PC-9 (cell line): ENCODE measurements at regions not wholly inside any gene's neighbourhood (a gene's known extent, or its start where the extent isn't known, plus 50 kb on each side); places are given as distances from the start of the nearest gene placed in this dataset.

Source experiments
- BruUV-seq: library from RNA; stranded (reverse); fragments of 400-500 nt; replicated peaks from 2 replicates; lab custom pipeline; 2021; lab: Mats Ljungman, UMichigan
- CTCF ChIA-PET: fragments of 300-600 bp; sonication (Branson Sonifier 250); formaldehyde crosslinking; loops from one replicate; lab custom pipeline; 2022; ENCODE audit warnings: antibody characterized with exemption; lab: Charles Lee
- POLR2A ChIA-PET: fragments of 300-600 bp; sonication (Branson Sonifier 250); formaldehyde crosslinking; loops from one replicate; lab custom pipeline; 2022; ENCODE audit warnings: antibody characterized with exemption; ENCODE audit not compliant: unreplicated experiment; lab: Charles Lee
- DNase-seq, 2 experiments: peaks; one replicate each; pipeline versions ENCODE4 v3.0.0 to v3.0.0-alpha.2; 2015 to 2022; ENCODE audit warnings: mixed read lengths in 1 of 2
- H2AFZ ChIP-seq: fragments of 200-600 bp; sonication (generic); 2 replicates; pipeline ENCODE4 v1.8.1; 2017; ENCODE audit warnings: antibody characterized with exemption
- H3F3A ChIP-seq: fragments of 200-600 bp; sonication (generic); 2 replicates; pipeline ENCODE4 v1.8.1; 2017; ENCODE audit warnings: antibody characterized with exemption, mild to moderate bottlenecking, low read depth; ENCODE audit not compliant: insufficient read depth
- H3K27ac ChIP-seq: fragments of 200-600 bp; sonication (generic); 2 replicates; pipeline ENCODE4 v1.6.1; 2016; ENCODE audit warnings: mixed run types
- H3K27me3 ChIP-seq: fragments of 200-600 bp; sonication (generic); 2 replicates; pipeline ENCODE4 v1.6.1; 2016; ENCODE audit warnings: low read depth, mixed run types; ENCODE audit not compliant: insufficient read depth
- H3K36me3 ChIP-seq: fragments of 200-600 bp; sonication (generic); 2 replicates; pipeline ENCODE4 v1.6.1; 2016; ENCODE audit warnings: low read depth, mixed run types
- H3K4me1 ChIP-seq: fragments of 200-600 bp; sonication (generic); replicated peaks from 2 replicates; pipeline ENCODE4 v1.6.1; 2016; ENCODE audit warnings: mixed run types; ENCODE audit not compliant: insufficient read depth
- H3K4me2 ChIP-seq: fragments of 200-600 bp; sonication (generic); 2 replicates; pipeline ENCODE4 v1.6.1; 2017; ENCODE audit warnings: mixed run types
- H3K4me3 ChIP-seq: fragments of 200-600 bp; sonication (generic); 2 replicates; pipeline ENCODE4 v1.6.1; 2016; ENCODE audit warnings: mixed run types
- H3K79me2 ChIP-seq: fragments of 200-600 bp; sonication (generic); 2 replicates; pipeline ENCODE4 v1.6.1; 2017; ENCODE audit warnings: low read depth, mixed run types
- H3K9me2 ChIP-seq: fragments of 200-600 bp; sonication (generic); 2 replicates; pipeline ENCODE4 v1.8.1; 2017; ENCODE audit warnings: mild to moderate bottlenecking; ENCODE audit not compliant: insufficient read depth
- H3K9me3 ChIP-seq: fragments of 200-600 bp; sonication (generic); 2 replicates; pipeline ENCODE4 v1.8.1; 2016; ENCODE audit warnings: low read depth; ENCODE audit not compliant: insufficient read depth
- H4K20me1 ChIP-seq: fragments of 200-600 bp; sonication (generic); 2 replicates; pipeline ENCODE4 v1.8.1; 2017; ENCODE audit not compliant: insufficient read depth
- EZH2 ChIP-seq: fragments of 200-600 bp; sonication (generic); IDR thresholded peaks from 2 replicates; pipeline ENCODE4 v1.8.0; 2017; ENCODE audit warnings: antibody characterized with exemption, low read depth
- intact Hi-C: fragments of 100-400 bp; cut with micrococcal nuclease; formaldehyde crosslinking; loops from one replicate; pipeline ENCODE4 v1.10.0; 2022; ENCODE audit not compliant: unreplicated experiment
- TF ChIP-seq, protein P1 (sequence below): fragments of 200-600 bp; sonication (generic); conservative IDR thresholded peaks from 2 replicates; pipeline ENCODE4 v1.6.1; 2017; ENCODE audit warnings: mixed run types, antibody characterized with exemption, mild to moderate bottlenecking, moderate library complexity

DNA sequence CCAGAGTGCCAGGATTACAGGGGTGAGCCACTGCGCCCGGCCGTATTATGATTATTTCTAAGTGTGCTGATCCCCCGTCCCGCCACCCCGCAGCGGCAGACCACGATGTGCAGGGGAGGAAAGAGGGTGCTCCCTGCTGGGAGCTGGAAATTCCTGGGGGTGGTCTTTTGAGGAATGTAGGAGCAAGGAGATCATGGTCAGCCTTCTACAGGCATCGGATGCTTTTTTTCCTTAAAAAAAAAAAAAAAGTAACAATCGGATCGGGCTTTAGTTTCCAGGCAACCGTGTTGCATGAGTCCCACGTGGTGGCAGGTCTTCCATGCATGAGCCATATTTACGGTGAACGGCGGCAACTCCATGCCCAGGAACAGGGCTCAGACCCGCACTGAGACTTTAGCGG lies 74.2 kb upstream of the COX20 start:
- no peak overlapping the region for H3K4me3 ChIP-seq
- TF ChIP-seq, protein P1, sequence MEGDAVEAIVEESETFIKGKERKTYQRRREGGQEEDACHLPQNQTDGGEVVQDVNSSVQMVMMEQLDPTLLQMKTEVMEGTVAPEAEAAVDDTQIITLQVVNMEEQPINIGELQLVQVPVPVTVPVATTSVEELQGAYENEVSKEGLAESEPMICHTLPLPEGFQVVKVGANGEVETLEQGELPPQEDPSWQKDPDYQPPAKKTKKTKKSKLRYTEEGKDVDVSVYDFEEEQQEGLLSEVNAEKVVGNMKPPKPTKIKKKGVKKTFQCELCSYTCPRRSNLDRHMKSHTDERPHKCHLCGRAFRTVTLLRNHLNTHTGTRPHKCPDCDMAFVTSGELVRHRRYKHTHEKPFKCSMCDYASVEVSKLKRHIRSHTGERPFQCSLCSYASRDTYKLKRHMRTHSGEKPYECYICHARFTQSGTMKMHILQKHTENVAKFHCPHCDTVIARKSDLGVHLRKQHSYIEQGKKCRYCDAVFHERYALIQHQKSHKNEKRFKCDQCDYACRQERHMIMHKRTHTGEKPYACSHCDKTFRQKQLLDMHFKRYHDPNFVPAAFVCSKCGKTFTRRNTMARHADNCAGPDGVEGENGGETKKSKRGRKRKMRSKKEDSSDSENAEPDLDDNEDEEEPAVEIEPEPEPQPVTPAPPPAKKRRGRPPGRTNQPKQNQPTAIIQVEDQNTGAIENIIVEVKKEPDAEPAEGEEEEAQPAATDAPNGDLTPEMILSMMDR = no peak
- CTCF ChIA-PET = no interaction called here
- intact Hi-C loops = no loop called here
- no peaks in the 10 kb centered on the region for H3K4me1 ChIP-seq
- H4K20me1 ChIP-seq = no peaks in the 10 kb centered on the region
- no peaks in the 10 kb centered on the region for H3K9me3 ChIP-seq
- H2AFZ ChIP-seq = no peak overlapping the region
- no TSS peak for BruUV-seq
- H3K27ac ChIP-seq = no peak overlapping the region
- POLR2A ChIA-PET = no interaction called here
- no peaks in the 10 kb centered on the region for H3K9me2 ChIP-seq
- no peaks in the 10 kb centered on the region for H3K27me3 ChIP-seq
- no peaks in the 10 kb centered on the region for H3F3A ChIP-seq
- DNase-seq = no peak
- H3K36me3 ChIP-seq = no peaks in the 10 kb centered on the region
- H3K4me2 ChIP-seq = no peak overlapping the region
- H3K79me2 ChIP-seq = no peaks in the 10 kb centered on the region

DNA sequence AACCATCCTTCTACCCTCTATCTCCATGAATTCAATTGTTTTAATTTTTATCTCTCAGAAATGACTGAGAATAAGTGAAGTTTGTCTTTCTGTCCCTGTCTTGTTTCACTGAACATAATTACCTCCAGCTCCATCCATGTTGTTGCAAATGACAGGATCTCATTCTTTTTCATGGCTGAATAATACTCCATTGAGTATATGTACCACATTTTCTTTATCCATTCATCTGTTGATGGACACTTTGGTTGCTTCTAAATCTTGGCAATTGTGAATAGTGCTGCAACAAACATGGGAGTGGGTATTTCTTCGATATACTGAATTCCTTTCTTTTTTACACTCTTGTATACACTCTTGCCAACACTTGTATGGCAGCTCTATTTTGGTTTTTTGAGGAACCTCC lies 72.8 kb upstream of the COX20 start:
- Histone ChIP-seq H3K36me3 (no peaks in the 10 kb centered on the region), H3K9me2 (no peaks in the 10 kb centered on the region), H2AFZ (no peak overlapping the region), H3K4me2 (no peak overlapping the region), H3K27ac (no peak overlapping the region), H3K4me1 (no peaks in the 10 kb centered on the region), H3K79me2 (no peaks in the 10 kb centered on the region), H3K27me3 (no peaks in the 10 kb centered on the region), H3K4me3 (no peak overlapping the region), H3K9me3 (no peaks in the 10 kb centered on the region), H3F3A (no peaks in the 10 kb centered on the region), H4K20me1 (no peaks in the 10 kb centered on the region)
- no peak for TF ChIP-seq EZH2
- TF ChIP-seq, protein P1 = no peak
- ChIA-PET POLR2A (no interaction called here), CTCF (no interaction called here)
- intact Hi-C loops = no loop called here
- no TSS peak for BruUV-seq
- DNase-seq = no peak

DNA sequence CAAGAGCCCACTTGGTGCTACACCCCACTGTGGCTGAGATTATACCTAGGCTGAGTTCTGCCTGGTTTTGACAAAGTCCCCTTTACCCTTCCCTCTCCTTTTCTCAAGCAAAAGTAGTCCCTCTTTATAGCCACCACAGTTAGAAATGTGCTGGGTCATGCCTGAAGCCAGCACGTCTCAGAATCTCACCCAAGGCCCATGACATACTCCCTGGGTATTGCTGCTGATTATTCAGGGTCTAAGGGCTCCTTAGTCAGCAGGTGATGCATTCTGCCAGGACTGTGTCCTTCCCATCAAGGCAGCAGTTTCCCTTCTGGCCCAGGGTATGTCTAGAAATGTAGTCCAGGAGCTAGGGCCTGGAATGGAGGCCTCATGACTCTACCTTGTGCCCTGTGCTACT lies 67.3 kb upstream of the COX20 start:
- CTCF ChIA-PET = no interaction called here
- Histone ChIP-seq H3F3A (no peaks in the 10 kb centered on the region; the same call in 1 of the 2 replicates), H4K20me1 (no peaks in the 10 kb centered on the region), H2AFZ (no peak overlapping the region), H3K9me3 (no peaks in the 10 kb centered on the region), H3K4me2 (no peak overlapping the region), H3K9me2 (no peaks in the 10 kb centered on the region), H3K27me3 (no peaks in the 10 kb centered on the region), H3K4me3 (no peak overlapping the region), H3K4me1 (no peaks in the 10 kb centered on the region), H3K79me2 (no peaks in the 10 kb centered on the region), H3K36me3 (no peaks in the 10 kb centered on the region), H3K27ac (no peak overlapping the region)
- TF ChIP-seq, protein P1 = no peak
- TF ChIP-seq EZH2 = no peak
- no peak for DNase-seq
- no TSS peak for BruUV-seq
- intact Hi-C loops = no loop called here
- POLR2A ChIA-PET = no interaction called here
